DOHH2 (cell line): ENCODE measurements at regions not wholly inside any gene's neighbourhood (a gene's known extent, or its start where the extent isn't known, plus 50 kb on each side); places are given as distances from the start of the nearest gene placed in this dataset.
A peak's percentile ranks its signal among the peaks of the same experiment; 100 is the strongest.

Experiments used
- H3F3A ChIP-seq: fragments of 200-600 bp; sonication (generic), shearing (Covaris generic); 2 replicates; pipeline ENCODE4 v1.6.0; 2016; ENCODE audit warnings: antibody characterized with exemption, mild to moderate bottlenecking; ENCODE audit not compliant: control insufficient read depth, insufficient read depth
- H3K27ac ChIP-seq: fragments of 200-600 bp; sonication (generic); 2 replicates; pipeline ENCODE4 v1.5.1; 2014; ENCODE audit warnings: low read depth, mild to moderate bottlenecking, low read length, moderate library complexity
- H3K27me3 ChIP-seq: fragments of 200-600 bp; sonication (generic); 2 replicates; pipeline ENCODE4 v1.6.1; 2014; ENCODE audit warnings: mild to moderate bottlenecking, low read length, mixed read lengths; ENCODE audit not compliant: control insufficient read depth
- H3K36me3 ChIP-seq: fragments of 200-600 bp; sonication (generic); 2 replicates; pipeline ENCODE4 v1.6.1; 2014; ENCODE audit warnings: mild to moderate bottlenecking, low read length, moderate library complexity, mixed read lengths; ENCODE audit not compliant: control insufficient read depth
- H3K4me1 ChIP-seq: fragments of 200-600 bp; sonication (generic); 2 replicates; pipeline ENCODE4 v1.6.1; 2014; ENCODE audit warnings: mild to moderate bottlenecking, low read length, mixed read lengths; ENCODE audit not compliant: control insufficient read depth
- H3K4me2 ChIP-seq: fragments of 200-600 bp; sonication (generic); 2 replicates; pipeline ENCODE4 v1.6.0; 2014; ENCODE audit warnings: mild to moderate bottlenecking, low read length, moderate library complexity
- H3K4me3 ChIP-seq: fragments of 200-600 bp; sonication (generic); 2 replicates; pipeline ENCODE4 v1.5.1; 2014; ENCODE audit warnings: mild to moderate bottlenecking, low read length, mixed read lengths
- H3K79me2 ChIP-seq: fragments of 200-600 bp; sonication (generic); 2 replicates; pipeline ENCODE4 v1.6.1; 2014; ENCODE audit warnings: mild to moderate bottlenecking, low read length, mixed read lengths; ENCODE audit not compliant: control insufficient read depth
- H3K9me2 ChIP-seq: fragments of 200-600 bp; sonication (generic); replicated peaks from 2 replicates; pipeline ENCODE4 v1.6.1; 2014; ENCODE audit warnings: mild to moderate bottlenecking, low read length, mixed read lengths; ENCODE audit not compliant: control insufficient read depth
- H3K9me3 ChIP-seq: fragments of 200-600 bp; sonication (generic); 2 replicates; pipeline ENCODE4 v1.6.1; 2014; ENCODE audit warnings: antibody characterized with exemption, low read length, mixed read lengths; ENCODE audit not compliant: control insufficient read depth, insufficient read depth
- H4K20me1 ChIP-seq: fragments of 200-600 bp; sonication (generic); 2 replicates; pipeline ENCODE4 v1.6.0; 2014; ENCODE audit warnings: low read depth, mild to moderate bottlenecking, antibody characterized with exemption, low read length, moderate library complexity; ENCODE audit not compliant: control insufficient read depth, insufficient read depth
- CTCF ChIP-seq: fragments of 200-600 bp; sonication (generic); IDR thresholded peaks from one replicate; pipeline ENCODE4 v1.5.1; 2014; ENCODE audit warnings: antibody characterized with exemption, mild to moderate bottlenecking, low read depth, low read length; ENCODE audit not compliant: poor library complexity, severe bottlenecking
- EZH2phosphoT487 ChIP-seq: fragments of 200-600 bp; sonication (generic); IDR thresholded peaks from 2 replicates; pipeline ENCODE4 v1.6.1; 2017; ENCODE audit warnings: borderline replicate concordance, mild to moderate bottlenecking, antibody characterized with exemption, low read length, moderate library complexity, mixed read lengths

- Histone ChIP-seq H3K27ac (no peak overlapping the region), H3K79me2 (no peaks in the 10 kb centered on the region), H3K27me3 (peaks cover 5% of the 10 kb centered on the region; the same call in 1 of the 2 replicates), H3K9me3 (no peaks in the 10 kb centered on the region), H3K36me3 (no peaks in the 10 kb centered on the region), H3K4me2 (no peak overlapping the region), H3F3A (no peaks in the 10 kb centered on the region), H3K9me2 (no peaks in the 10 kb centered on the region), H4K20me1 (no peaks in the 10 kb centered on the region), H3K4me1 (0 out of 2 replicates have a peak, but pooled peaks cover 5% of the 10 kb centered on the region), H3K4me3 (no peak overlapping the region)
- TF ChIP-seq EZH2phosphoT487 (no peak), CTCF (no peak)
Measured at GRCh38 chr1:234680331-234680904, 70.4 kb upstream of the IRF2BP2 start.

GRCh38 chr1:234676103-234676594, 66.2 kb upstream of the IRF2BP2 start:
- no peak overlapping the region for H3K27ac ChIP-seq
- no peaks in the 10 kb centered on the region for H3K36me3 ChIP-seq
- H3K9me3 ChIP-seq = no peaks in the 10 kb centered on the region
- no peaks in the 10 kb centered on the region for H3K79me2 ChIP-seq
- H3K27me3 ChIP-seq = peaks cover 2% of the 10 kb centered on the region; the same call in 1 of the 2 replicates
- 0 out of 2 replicates have a peak, but pooled peaks cover 5% of the 10 kb centered on the region for H3K4me1 ChIP-seq
- H3K4me3 ChIP-seq = peak overlapping the region; percentile 74
- TF ChIP-seq CTCF (no peak), EZH2phosphoT487 (no peak)
- peak overlapping the region; percentile 67 for H3K4me2 ChIP-seq
- no peaks in the 10 kb centered on the region for H3F3A ChIP-seq
- no peaks in the 10 kb centered on the region for H3K9me2 ChIP-seq
- no peaks in the 10 kb centered on the region for H4K20me1 ChIP-seq

- Histone ChIP-seq H3K79me2 (no peaks in the 10 kb centered on the region), H3K4me3 (peak overlapping the region; percentile 74; the same call in 1 of the 2 replicates), H3K27me3 (0 out of 2 replicates have a peak, but pooled peaks cover 2% of the 10 kb centered on the region), H3K4me1 (0 out of 2 replicates have a peak, but pooled peaks cover 5% of the 10 kb centered on the region), H3F3A (no peaks in the 10 kb centered on the region), H3K9me2 (no peaks in the 10 kb centered on the region), H3K27ac (no peak overlapping the region), H3K36me3 (no peaks in the 10 kb centered on the region), H4K20me1 (no peaks in the 10 kb centered on the region), H3K9me3 (no peaks in the 10 kb centered on the region), H3K4me2 (peak overlapping the region; percentile 67)
- TF ChIP-seq EZH2phosphoT487 (no peak), CTCF (no peak)
Measured at GRCh38 chr1:234675572-234675971, 65.6 kb upstream of the IRF2BP2 start.
